ENCODE measurements at regions not wholly inside any gene's neighbourhood (a gene's known extent, or its start where the extent isn't known, plus 50 kb on each side); places are given as distances from the start of the nearest gene placed in this dataset.
"Not testable (repeated sequence)": the region's sequence is repeated elsewhere in the genome, so short reads cannot be mapped to it uniquely, and the experiment has no call there.

DNA sequence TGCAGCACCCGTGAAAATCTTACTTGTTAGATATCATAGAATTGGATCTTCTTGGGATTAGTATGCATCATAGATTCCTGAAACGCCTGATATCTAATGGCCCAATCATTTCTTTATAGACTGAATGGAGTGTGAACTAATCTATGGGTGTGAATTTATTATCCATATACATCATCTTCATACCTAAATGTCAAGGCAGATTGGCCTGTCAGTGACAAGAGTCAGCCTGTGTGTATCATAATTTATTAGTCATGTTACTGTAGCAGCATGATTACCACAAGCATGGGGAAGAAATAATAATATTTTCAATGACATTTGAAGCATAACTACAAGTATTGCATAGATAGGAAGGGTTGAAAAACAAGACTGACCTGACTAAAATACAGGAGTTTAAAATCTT lies 235.8 kb downstream of the RAP2B start:
- ATAC-seq (no peak), DNase-seq (no peak)
- Histone ChIP-seq H3K4me1 (no peaks in the 10 kb centered on the region), H3K4me3 (no peak overlapping the region), H3K27ac (no peak overlapping the region), H3K27me3 (no peaks in the 10 kb centered on the region), H3K9me3 (no peaks in the 10 kb centered on the region), H3K36me3 (replicated peaks in 1 of 2; ENCODE audit: insufficient read depth in 1 of 2, low read depth in 2 of 2) (no peaks in the 10 kb centered on the region)
- TF ChIP-seq, protein P1, sequence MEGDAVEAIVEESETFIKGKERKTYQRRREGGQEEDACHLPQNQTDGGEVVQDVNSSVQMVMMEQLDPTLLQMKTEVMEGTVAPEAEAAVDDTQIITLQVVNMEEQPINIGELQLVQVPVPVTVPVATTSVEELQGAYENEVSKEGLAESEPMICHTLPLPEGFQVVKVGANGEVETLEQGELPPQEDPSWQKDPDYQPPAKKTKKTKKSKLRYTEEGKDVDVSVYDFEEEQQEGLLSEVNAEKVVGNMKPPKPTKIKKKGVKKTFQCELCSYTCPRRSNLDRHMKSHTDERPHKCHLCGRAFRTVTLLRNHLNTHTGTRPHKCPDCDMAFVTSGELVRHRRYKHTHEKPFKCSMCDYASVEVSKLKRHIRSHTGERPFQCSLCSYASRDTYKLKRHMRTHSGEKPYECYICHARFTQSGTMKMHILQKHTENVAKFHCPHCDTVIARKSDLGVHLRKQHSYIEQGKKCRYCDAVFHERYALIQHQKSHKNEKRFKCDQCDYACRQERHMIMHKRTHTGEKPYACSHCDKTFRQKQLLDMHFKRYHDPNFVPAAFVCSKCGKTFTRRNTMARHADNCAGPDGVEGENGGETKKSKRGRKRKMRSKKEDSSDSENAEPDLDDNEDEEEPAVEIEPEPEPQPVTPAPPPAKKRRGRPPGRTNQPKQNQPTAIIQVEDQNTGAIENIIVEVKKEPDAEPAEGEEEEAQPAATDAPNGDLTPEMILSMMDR (IDR thresholded peaks at IDR 0.05): no peak
- TF ChIP-seq POLR2A (IDR thresholded peaks at IDR 0.05): no peak
- 42 to 60% methylated on average over 2 of the region's 2 CpGs for WGBS, 2 donors
- intact Hi-C loops (cut with DNase I): no loop called here

GRCh38 chr3:153399636-153400035 lies 237.6 kb downstream of the RAP2B start:
- H3K4me1 ChIP-seq: no peaks in the 10 kb centered on the region
- no peaks in the 10 kb centered on the region for H3K36me3 ChIP-seq (replicated peaks in 1 of 2; ENCODE audit: insufficient read depth in 1 of 2, low read depth in 2 of 2)
- no peak overlapping the region for H3K27ac ChIP-seq
- no peak overlapping the region for H3K4me3 ChIP-seq
- intact Hi-C loops (cut with DNase I): no loop called here
- TF ChIP-seq, protein P1 (IDR thresholded peaks at IDR 0.05): no peak
- TF ChIP-seq POLR2A (IDR thresholded peaks at IDR 0.05): no peak
- no peaks in the 10 kb centered on the region for H3K9me3 ChIP-seq
- no peak for DNase-seq
- no peaks in the 10 kb centered on the region for H3K27me3 ChIP-seq
- no peak for ATAC-seq

DNA sequence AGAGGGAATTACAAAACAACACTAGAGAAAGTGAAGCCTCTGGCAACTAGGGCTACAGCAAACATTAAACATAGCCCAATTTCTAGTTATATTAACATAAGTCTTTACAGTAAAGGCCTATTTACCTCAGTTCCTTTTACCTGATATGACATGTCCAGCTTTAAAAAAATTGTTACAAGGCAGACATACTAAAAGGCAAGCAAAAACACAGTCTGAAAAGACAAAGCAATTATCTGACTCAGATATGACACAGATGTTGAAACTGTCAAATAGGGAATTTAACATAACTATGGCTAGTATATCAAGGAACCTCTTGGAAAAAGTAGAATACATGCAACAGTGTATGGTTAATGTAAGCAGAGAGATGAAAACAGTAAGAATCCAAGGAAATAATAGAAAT lies 238.6 kb downstream of the RAP2B start:
- intact Hi-C loops (cut with DNase I): no loop called here
- TF ChIP-seq POLR2A (IDR thresholded peaks at IDR 0.05): no peak
- TF ChIP-seq, protein P1 (IDR thresholded peaks at IDR 0.05): no peak
- no peaks in the 10 kb centered on the region for H3K27me3 ChIP-seq
- DNase-seq (no peak), ATAC-seq (no peak)
- no peak overlapping the region for H3K4me3 ChIP-seq
- no peaks in the 10 kb centered on the region for H3K9me3 ChIP-seq
- no peaks in the 10 kb centered on the region for H3K4me1 ChIP-seq
- H3K27ac ChIP-seq: no peak overlapping the region
- no peaks in the 10 kb centered on the region for H3K36me3 ChIP-seq (replicated peaks in 1 of 2; ENCODE audit: insufficient read depth in 1 of 2, low read depth in 2 of 2)

GRCh38 chr3:153404157-153404556 lies 242.1 kb downstream of the RAP2B start:
- Histone ChIP-seq H3K9me3 (no peaks in the 10 kb centered on the region), H3K4me1 (no peaks in the 10 kb centered on the region), H3K36me3 (replicated peaks in 1 of 2; ENCODE audit: insufficient read depth in 1 of 2, low read depth in 2 of 2) (no peaks in the 10 kb centered on the region), H3K27me3 (no peaks in the 10 kb centered on the region), H3K27ac (no peak overlapping the region), H3K4me3 (no peak overlapping the region)
- TF ChIP-seq, protein P1 (IDR thresholded peaks at IDR 0.05): no peak
- no peak for TF ChIP-seq POLR2A (IDR thresholded peaks at IDR 0.05)
- ATAC-seq (no peak), DNase-seq (no peak)
- 17 to 22% methylated on average over 2 of the region's 2 CpGs for WGBS, 2 donors
- intact Hi-C loops (cut with DNase I): no loop called here

DNA sequence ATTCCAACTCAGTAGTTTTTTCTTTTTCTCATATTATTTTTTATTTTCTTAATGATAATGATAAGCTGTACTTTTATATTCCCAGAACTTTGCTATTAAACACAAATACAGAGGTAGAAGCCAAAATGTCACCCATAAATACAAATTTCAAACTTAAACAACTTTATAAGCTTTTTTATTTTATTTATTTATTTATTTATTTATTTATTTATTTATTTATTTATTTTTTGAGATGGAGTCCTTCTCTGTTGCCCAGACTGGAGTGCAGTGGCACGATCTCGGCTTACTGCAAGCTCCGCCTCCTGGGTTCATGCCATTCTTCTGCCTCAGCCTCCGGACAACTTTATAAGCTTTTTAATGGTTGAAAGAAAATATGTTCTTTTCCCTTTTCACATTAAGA lies 243.3 kb downstream of the RAP2B start:
- WGBS, 2 donors: 86 to 89% methylated on average over 4 of the region's 4 CpGs
- DNase-seq; intact Hi-C loops (cut with DNase I); H3K27me3 ChIP-seq; H3K27ac ChIP-seq; H3K36me3 ChIP-seq (replicated peaks in 1 of 2; ENCODE audit: insufficient read depth in 1 of 2, low read depth in 2 of 2); H3K9me3 ChIP-seq; H3K4me1 ChIP-seq; H3K4me3 ChIP-seq; ATAC-seq: not testable (repeated sequence)

Measured in body of pancreas (tissue), 4 donors.